ENCODE measurements at regions not wholly inside any gene's neighbourhood (a gene's known extent, or its start where the extent isn't known, plus 50 kb on each side); places are given as distances from the start of the nearest gene placed in this dataset.

DNA sequence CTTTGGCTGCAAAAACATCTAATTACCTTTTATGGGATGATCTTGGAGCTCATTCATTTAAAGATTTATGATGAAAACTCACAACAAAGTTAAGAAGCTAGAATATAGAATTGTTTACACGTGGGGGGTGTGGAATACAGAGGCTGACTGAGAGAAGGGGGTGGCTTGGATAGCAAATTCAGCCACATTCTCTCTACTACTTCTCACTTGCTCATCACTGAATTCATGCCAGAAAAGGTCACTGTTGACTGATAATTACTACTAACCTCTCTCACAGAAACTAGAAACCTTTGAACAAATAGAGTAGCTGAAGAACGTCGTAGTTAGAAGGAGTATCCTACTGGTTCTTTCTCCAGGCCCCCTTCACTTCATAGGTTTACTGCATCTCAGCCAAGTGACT lies 808.2 kb downstream of the BRINP1 start:
- TF ChIP-seq, protein P1, sequence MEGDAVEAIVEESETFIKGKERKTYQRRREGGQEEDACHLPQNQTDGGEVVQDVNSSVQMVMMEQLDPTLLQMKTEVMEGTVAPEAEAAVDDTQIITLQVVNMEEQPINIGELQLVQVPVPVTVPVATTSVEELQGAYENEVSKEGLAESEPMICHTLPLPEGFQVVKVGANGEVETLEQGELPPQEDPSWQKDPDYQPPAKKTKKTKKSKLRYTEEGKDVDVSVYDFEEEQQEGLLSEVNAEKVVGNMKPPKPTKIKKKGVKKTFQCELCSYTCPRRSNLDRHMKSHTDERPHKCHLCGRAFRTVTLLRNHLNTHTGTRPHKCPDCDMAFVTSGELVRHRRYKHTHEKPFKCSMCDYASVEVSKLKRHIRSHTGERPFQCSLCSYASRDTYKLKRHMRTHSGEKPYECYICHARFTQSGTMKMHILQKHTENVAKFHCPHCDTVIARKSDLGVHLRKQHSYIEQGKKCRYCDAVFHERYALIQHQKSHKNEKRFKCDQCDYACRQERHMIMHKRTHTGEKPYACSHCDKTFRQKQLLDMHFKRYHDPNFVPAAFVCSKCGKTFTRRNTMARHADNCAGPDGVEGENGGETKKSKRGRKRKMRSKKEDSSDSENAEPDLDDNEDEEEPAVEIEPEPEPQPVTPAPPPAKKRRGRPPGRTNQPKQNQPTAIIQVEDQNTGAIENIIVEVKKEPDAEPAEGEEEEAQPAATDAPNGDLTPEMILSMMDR (IDR thresholded peaks at IDR 0.05; ENCODE audit: poor library complexity, severe bottlenecking), result no peak
- TF ChIP-seq TAF1 (IDR thresholded peaks at IDR 0.05; ENCODE audit: low read depth) (no peak), EZH2 (IDR thresholded peaks at IDR 0.05; ENCODE audit: borderline replicate concordance, insufficient read depth, low read length, poor library complexity, severe bottlenecking) (no peak), RAD21 (conservative IDR thresholded peaks at IDR 0.05) (no peak), EP300 (conservative IDR thresholded peaks at IDR 0.05; ENCODE audit: poor library complexity, severe bottlenecking) (no peak), POLR2AphosphoS5 (IDR thresholded peaks at IDR 0.05) (no peak), SMC3 (conservative IDR thresholded peaks at IDR 0.05; ENCODE audit: poor library complexity) (no peak), MXI1 (conservative IDR thresholded peaks at IDR 0.05; ENCODE audit: poor library complexity, severe bottlenecking) (no peak)
- TF ChIP-seq, protein P2, sequence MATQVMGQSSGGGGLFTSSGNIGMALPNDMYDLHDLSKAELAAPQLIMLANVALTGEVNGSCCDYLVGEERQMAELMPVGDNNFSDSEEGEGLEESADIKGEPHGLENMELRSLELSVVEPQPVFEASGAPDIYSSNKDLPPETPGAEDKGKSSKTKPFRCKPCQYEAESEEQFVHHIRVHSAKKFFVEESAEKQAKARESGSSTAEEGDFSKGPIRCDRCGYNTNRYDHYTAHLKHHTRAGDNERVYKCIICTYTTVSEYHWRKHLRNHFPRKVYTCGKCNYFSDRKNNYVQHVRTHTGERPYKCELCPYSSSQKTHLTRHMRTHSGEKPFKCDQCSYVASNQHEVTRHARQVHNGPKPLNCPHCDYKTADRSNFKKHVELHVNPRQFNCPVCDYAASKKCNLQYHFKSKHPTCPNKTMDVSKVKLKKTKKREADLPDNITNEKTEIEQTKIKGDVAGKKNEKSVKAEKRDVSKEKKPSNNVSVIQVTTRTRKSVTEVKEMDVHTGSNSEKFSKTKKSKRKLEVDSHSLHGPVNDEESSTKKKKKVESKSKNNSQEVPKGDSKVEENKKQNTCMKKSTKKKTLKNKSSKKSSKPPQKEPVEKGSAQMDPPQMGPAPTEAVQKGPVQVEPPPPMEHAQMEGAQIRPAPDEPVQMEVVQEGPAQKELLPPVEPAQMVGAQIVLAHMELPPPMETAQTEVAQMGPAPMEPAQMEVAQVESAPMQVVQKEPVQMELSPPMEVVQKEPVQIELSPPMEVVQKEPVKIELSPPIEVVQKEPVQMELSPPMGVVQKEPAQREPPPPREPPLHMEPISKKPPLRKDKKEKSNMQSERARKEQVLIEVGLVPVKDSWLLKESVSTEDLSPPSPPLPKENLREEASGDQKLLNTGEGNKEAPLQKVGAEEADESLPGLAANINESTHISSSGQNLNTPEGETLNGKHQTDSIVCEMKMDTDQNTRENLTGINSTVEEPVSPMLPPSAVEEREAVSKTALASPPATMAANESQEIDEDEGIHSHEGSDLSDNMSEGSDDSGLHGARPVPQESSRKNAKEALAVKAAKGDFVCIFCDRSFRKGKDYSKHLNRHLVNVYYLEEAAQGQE (IDR thresholded peaks at IDR 0.05; ENCODE audit: borderline replicate concordance), result no peak
- H3K9me3 ChIP-seq (ENCODE audit: low read length), result no peaks in the 10 kb centered on the region
- no peak overlapping the region for H3K9ac ChIP-seq (ENCODE audit: low read length)
- no peak overlapping the region for H3K27ac ChIP-seq (ENCODE audit: low read length)
- no peaks in the 10 kb centered on the region for H3K79me2 ChIP-seq (replicated peaks; ENCODE audit: insufficient read depth, low read length)
- H3K4me2 ChIP-seq (ENCODE audit: low read length), result no peak overlapping the region
- no peaks in the 10 kb centered on the region for H3K27me3 ChIP-seq (ENCODE audit: insufficient read depth, low read depth, low read length)
- H3F3A ChIP-seq (ENCODE audit: insufficient read depth, low read length, poor library complexity, severe bottlenecking), result no peaks in the 10 kb centered on the region
- H3K9me2 ChIP-seq (ENCODE audit: insufficient read depth, low read length), result no peaks in the 10 kb centered on the region
- H3K36me3 ChIP-seq (ENCODE audit: insufficient read depth, low read length), result no peaks in the 10 kb centered on the region
- no peak overlapping the region for H3K4me3 ChIP-seq (ENCODE audit: low read length)
- H2AFZ ChIP-seq (ENCODE audit: low read depth, low read length), result no peak overlapping the region
- H4K20me1 ChIP-seq (ENCODE audit: insufficient read depth), result no peaks in the 10 kb centered on the region

DNA sequence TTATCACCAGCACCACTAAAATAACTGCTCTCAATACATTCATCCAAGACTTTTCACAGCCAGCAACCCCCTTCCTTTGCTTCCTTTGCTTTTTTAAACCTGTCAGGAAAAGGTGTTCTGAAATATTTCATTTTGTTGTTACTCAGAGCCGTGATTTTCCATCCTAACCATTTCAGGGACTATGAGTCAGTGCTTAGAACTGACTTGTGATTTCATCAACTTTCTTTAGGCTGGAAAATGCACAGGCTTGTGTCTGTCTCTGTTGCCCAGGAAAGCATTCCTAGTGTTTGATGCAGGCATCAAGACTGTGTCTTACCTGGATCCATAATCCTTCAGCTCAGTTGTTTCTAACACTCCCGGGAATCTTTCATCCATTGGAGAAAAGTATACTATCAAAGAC lies 805.6 kb downstream of the BRINP1 start:
- H3K79me2 ChIP-seq (replicated peaks; ENCODE audit: insufficient read depth, low read length), result no peaks in the 10 kb centered on the region
- no peak overlapping the region for H3K27ac ChIP-seq (ENCODE audit: low read length)

More for the DNA sequence above, 805.6 kb downstream of the BRINP1 start:
- no peak overlapping the region for H3K4me2 ChIP-seq (ENCODE audit: low read length)
- no peak overlapping the region for H2AFZ ChIP-seq (ENCODE audit: low read depth, low read length)
- no peak overlapping the region for H3K9ac ChIP-seq (ENCODE audit: low read length)
- TF ChIP-seq, protein P1 (IDR thresholded peaks at IDR 0.05; ENCODE audit: poor library complexity, severe bottlenecking), result no peak
- no peak for TF ChIP-seq EZH2 (IDR thresholded peaks at IDR 0.05; ENCODE audit: borderline replicate concordance, insufficient read depth, low read length, poor library complexity, severe bottlenecking)
- no peak for TF ChIP-seq SMC3 (conservative IDR thresholded peaks at IDR 0.05; ENCODE audit: poor library complexity)
- TF ChIP-seq, protein P2 (IDR thresholded peaks at IDR 0.05; ENCODE audit: borderline replicate concordance), result no peak
- TF ChIP-seq TAF1 (IDR thresholded peaks at IDR 0.05; ENCODE audit: low read depth), result no peak
- no peak for TF ChIP-seq EP300 (conservative IDR thresholded peaks at IDR 0.05; ENCODE audit: poor library complexity, severe bottlenecking)
- TF ChIP-seq MXI1 (conservative IDR thresholded peaks at IDR 0.05; ENCODE audit: poor library complexity, severe bottlenecking), result no peak
- TF ChIP-seq POLR2AphosphoS5 (IDR thresholded peaks at IDR 0.05), result no peak
- no peak for TF ChIP-seq RAD21 (conservative IDR thresholded peaks at IDR 0.05)
- H3K4me3 ChIP-seq (ENCODE audit: low read length), result no peak overlapping the region
- no peaks in the 10 kb centered on the region for H3F3A ChIP-seq (ENCODE audit: insufficient read depth, low read length, poor library complexity, severe bottlenecking)
- no peaks in the 10 kb centered on the region for H3K9me3 ChIP-seq (ENCODE audit: low read length)
- H4K20me1 ChIP-seq (ENCODE audit: insufficient read depth), result no peaks in the 10 kb centered on the region
- no peaks in the 10 kb centered on the region for H3K36me3 ChIP-seq (ENCODE audit: insufficient read depth, low read length)
- H3K27me3 ChIP-seq (ENCODE audit: insufficient read depth, low read depth, low read length), result no peaks in the 10 kb centered on the region
- H3K9me2 ChIP-seq (ENCODE audit: insufficient read depth, low read length), result no peaks in the 10 kb centered on the region

All from neural cell (in vitro differentiated cells).